ENCODE measurements at regions not wholly inside any gene's neighbourhood (a gene's known extent, or its start where the extent isn't known, plus 50 kb on each side); places are given as distances from the start of the nearest gene placed in this dataset.
A peak's percentile ranks its signal among the peaks of the same experiment; 100 is the strongest.

DNA sequence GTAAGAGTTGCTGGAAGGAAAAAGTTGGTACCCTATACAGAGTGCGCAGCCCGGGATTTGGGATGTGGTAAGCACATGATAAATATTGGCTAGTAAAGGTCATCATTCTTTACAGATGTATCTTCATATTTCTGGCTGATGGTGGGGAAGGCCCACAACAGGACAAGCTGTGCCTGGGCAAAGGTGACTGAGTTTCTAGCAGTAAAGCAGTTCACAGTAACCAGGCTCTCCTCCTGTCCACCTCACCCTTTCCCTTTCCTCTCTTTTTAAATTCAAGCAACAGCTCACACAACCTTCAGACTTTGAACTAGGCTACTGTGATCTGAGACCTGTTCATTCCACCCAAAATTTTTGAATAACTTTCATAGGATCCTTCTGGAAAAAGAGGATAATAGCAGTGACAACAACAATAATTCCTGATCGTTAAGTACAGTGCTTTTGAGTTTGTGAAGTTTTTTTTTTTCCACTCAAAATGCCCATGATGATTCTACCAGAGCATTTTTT, 145.9 kb upstream of the TBL1XR1 start:
- H3K4me1 Mint-ChIP-seq, result peaks cover 45% of the 10 kb centered on the region
- H3K9me3 Mint-ChIP-seq (ENCODE audit: insufficient read depth), result no peaks in the 10 kb centered on the region
- Histone ChIP-seq H3K36me3 (replicated peaks in 1 of 2; ENCODE audit: control extremely low read depth in 1 of 2, control insufficient read depth in 1 of 2, extremely low read depth in 1 of 2, insufficient read depth in 2 of 2, low read length in 1 of 2) (no peaks in the 10 kb centered on the region), H3K9me3 (ENCODE audit: control extremely low read depth in 1 of 3, control insufficient read depth in 2 of 3, insufficient read depth in 1 of 3, low read length in 2 of 3) (no peaks in the 10 kb centered on the region), H3K4me3 (ENCODE audit: control extremely low read depth in 1 of 5, extremely low read depth in 1 of 5, insufficient read depth in 1 of 5, low read depth in 2 of 5, low read length in 4 of 5) (no peak overlapping the region), H3K27ac (ENCODE audit: low read length in 2 of 2) (no peak overlapping the region), H3K4me2 (replicated peaks; ENCODE audit: low read depth, low read length, poor library complexity, severe bottlenecking) (no peak overlapping the region), H4K20me1 (ENCODE audit: control insufficient read depth, insufficient read depth, low read length, poor library complexity, severe bottlenecking) (no peaks in the 10 kb centered on the region), H3K79me2 (ENCODE audit: control insufficient read depth, insufficient read depth, low read length) (no peaks in the 10 kb centered on the region), H3K27me3 (replicated peaks in 1 of 4; ENCODE audit: control extremely low read depth in 1 of 4, control insufficient read depth in 3 of 4, insufficient read depth in 4 of 4, low read length in 3 of 4) (no peaks in the 10 kb centered on the region), H2AFZ (ENCODE audit: insufficient read depth, low read depth, low read length, poor library complexity, severe bottlenecking) (no peak overlapping the region), H3K4me1 (ENCODE audit: control insufficient read depth in 2 of 2, insufficient read depth in 2 of 2, low read length in 2 of 2) (peaks cover 30 to 42% of the 10 kb centered on the region in 2 donors), H3K9ac (ENCODE audit: low read length) (no peak overlapping the region)
- no peak for DNase-seq
- H3K27me3 Mint-ChIP-seq, result no peaks in the 10 kb centered on the region
- no peak overlapping the region for H3K4me3 Mint-ChIP-seq
- ChIA-PET CTCF (interaction anchor here (1.1 kb wide), 1 partner anchor 11 kb away, joined by 3 read pairs; no protein-coding TSS in a partner anchor), POLR2A (no interaction called here)
- no CpG with 5 or more reads among the region's 3 CpGs for WGBS (ENCODE audit: insufficient coverage)
- ATAC-seq (ENCODE audit: low read depth), result no peak
- no peak for TF ChIP-seq EZH2 (IDR thresholded peaks at IDR 0.05; ENCODE audit: borderline replicate concordance, insufficient read depth, low read depth, low read length, poor library complexity, severe bottlenecking)
- TF ChIP-seq, protein P1, sequence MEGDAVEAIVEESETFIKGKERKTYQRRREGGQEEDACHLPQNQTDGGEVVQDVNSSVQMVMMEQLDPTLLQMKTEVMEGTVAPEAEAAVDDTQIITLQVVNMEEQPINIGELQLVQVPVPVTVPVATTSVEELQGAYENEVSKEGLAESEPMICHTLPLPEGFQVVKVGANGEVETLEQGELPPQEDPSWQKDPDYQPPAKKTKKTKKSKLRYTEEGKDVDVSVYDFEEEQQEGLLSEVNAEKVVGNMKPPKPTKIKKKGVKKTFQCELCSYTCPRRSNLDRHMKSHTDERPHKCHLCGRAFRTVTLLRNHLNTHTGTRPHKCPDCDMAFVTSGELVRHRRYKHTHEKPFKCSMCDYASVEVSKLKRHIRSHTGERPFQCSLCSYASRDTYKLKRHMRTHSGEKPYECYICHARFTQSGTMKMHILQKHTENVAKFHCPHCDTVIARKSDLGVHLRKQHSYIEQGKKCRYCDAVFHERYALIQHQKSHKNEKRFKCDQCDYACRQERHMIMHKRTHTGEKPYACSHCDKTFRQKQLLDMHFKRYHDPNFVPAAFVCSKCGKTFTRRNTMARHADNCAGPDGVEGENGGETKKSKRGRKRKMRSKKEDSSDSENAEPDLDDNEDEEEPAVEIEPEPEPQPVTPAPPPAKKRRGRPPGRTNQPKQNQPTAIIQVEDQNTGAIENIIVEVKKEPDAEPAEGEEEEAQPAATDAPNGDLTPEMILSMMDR (IDR thresholded peaks at IDR 0.05), result no peak
- no peak overlapping the region for H3K27ac Mint-ChIP-seq
- intact Hi-C loops (cut with micrococcal nuclease), result no loop called here

DNA sequence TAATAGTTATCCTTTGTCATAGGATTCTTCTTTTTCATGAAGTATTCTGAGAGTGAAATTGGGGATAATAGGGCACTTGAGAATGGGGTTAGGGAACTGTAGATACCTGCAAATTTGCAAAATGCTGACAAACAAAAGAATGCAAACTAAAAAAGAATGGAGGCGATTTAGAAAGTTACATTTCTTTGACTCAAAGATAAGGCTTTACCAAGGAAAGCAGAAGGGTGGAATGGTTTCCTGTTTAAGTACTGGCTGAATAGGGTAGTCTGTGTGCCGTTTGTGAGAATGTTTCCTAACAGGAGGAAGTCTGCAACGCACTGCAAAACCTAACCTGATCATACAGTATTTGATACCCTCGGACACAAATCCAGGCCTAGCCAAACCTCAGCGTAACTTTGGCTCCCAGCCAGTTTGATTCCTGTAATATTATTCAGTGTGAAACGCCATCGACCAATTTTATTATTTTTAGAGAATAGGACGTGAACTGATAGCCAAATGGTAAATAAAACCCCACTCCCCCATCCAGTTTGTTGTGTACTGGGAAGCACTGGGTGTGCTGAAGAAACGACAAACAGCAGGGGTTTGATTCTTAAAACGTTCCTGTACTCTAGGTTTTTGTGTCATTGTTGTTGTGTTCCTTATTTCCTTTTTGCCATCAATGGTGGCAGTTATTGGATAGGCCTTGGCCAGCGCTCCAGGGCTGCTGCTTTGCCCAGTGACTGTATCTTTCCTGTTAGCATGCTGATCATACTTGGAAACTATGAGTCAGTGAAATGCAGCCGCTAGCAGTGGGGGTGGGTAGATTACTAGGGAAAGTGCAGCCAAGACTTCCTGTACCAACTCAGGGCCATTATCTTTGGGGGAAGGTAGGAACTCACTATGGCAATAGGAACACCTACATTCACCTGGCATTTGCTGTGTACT, 148.0 kb upstream of the TBL1XR1 start:
- Mint-ChIP-seq H3K4me3 (peak overlapping the region; percentile 42), H3K27me3 (no peaks in the 10 kb centered on the region), H3K9me3 (ENCODE audit: insufficient read depth) (no peaks in the 10 kb centered on the region), H3K4me1 (peaks cover 47% of the 10 kb centered on the region), H3K27ac (peak overlapping the region; percentile 78)
- H2AFZ ChIP-seq (ENCODE audit: insufficient read depth, low read depth, low read length, poor library complexity, severe bottlenecking), result peak overlapping the region; percentile 25
- DNase-seq (no peak), ATAC-seq (ENCODE audit: low read depth) (peak; percentile 76)
- WGBS (ENCODE audit: insufficient coverage), result 15% methylated on average over 3 of the region's 12 CpGs
- no peaks in the 10 kb centered on the region for H3K27me3 ChIP-seq (replicated peaks in 1 of 4; ENCODE audit: control extremely low read depth in 1 of 4, control insufficient read depth in 3 of 4, insufficient read depth in 4 of 4, low read length in 3 of 4)
- no peaks in the 10 kb centered on the region for H4K20me1 ChIP-seq (ENCODE audit: control insufficient read depth, insufficient read depth, low read length, poor library complexity, severe bottlenecking)
- H3K9me3 ChIP-seq (ENCODE audit: control extremely low read depth in 1 of 3, control insufficient read depth in 2 of 3, insufficient read depth in 1 of 3, low read length in 2 of 3), result no peaks in the 10 kb centered on the region
- H3K27ac ChIP-seq (ENCODE audit: low read length in 2 of 2), result no peak overlapping the region
- ChIA-PET CTCF (no interaction called here), POLR2A (interaction anchor here (0.6 kb wide), 1 partner anchor 255 kb away, joined by 3 read pairs; no protein-coding TSS in a partner anchor)
- no peaks in the 10 kb centered on the region for H3K79me2 ChIP-seq (ENCODE audit: control insufficient read depth, insufficient read depth, low read length)
- peak overlapping the region; percentile 16 for H3K9ac ChIP-seq (ENCODE audit: low read length)
- peak overlapping the region; percentile 46 for H3K4me2 ChIP-seq (replicated peaks; ENCODE audit: low read depth, low read length, poor library complexity, severe bottlenecking)
- no peak overlapping the region for H3K4me3 ChIP-seq (ENCODE audit: control extremely low read depth in 1 of 5, extremely low read depth in 1 of 5, insufficient read depth in 1 of 5, low read depth in 2 of 5, low read length in 4 of 5)
- TF ChIP-seq EZH2 (IDR thresholded peaks at IDR 0.05; ENCODE audit: borderline replicate concordance, insufficient read depth, low read depth, low read length, poor library complexity, severe bottlenecking), result no peak
- TF ChIP-seq, protein P1 (IDR thresholded peaks at IDR 0.05), result no peak
- intact Hi-C loops (cut with micrococcal nuclease), result no loop called here
- H3K36me3 ChIP-seq (replicated peaks in 1 of 2; ENCODE audit: control extremely low read depth in 1 of 2, control insufficient read depth in 1 of 2, extremely low read depth in 1 of 2, insufficient read depth in 2 of 2, low read length in 1 of 2), result no peaks in the 10 kb centered on the region
- peaks cover 34 to 48% of the 10 kb centered on the region in 2 donors for H3K4me1 ChIP-seq (ENCODE audit: control insufficient read depth in 2 of 2, insufficient read depth in 2 of 2, low read length in 2 of 2)
